ENCODE measurements at regions not wholly inside any gene's neighbourhood (a gene's known extent, or its start where the extent isn't known, plus 50 kb on each side); places are given as distances from the start of the nearest gene placed in this dataset.

GRCh38 chr9:79461712-79462111, 110.1 kb upstream of the TLE4 start:
- DNase-seq (ENCODE audit: extremely low spot score) = no peak
- ChIA-PET POLR2A (no interaction called here), CTCF (no interaction called here)
- TF ChIP-seq SUZ12 (IDR thresholded peaks at IDR 0.05) = no peak
- TF ChIP-seq ARNT (IDR thresholded peaks at IDR 0.05) = no peak
- TF ChIP-seq L3MBTL2 (conservative IDR thresholded peaks at IDR 0.05) = no peak
- no peak for TF ChIP-seq TARDBP (IDR thresholded peaks at IDR 0.05)
- no peak for TF ChIP-seq FOXA1 (IDR thresholded peaks at IDR 0.05)
- TF ChIP-seq CTBP1 (IDR thresholded peaks at IDR 0.05; ENCODE audit: borderline replicate concordance) = no peak
- TF ChIP-seq ELF4 (IDR thresholded peaks at IDR 0.05) = no peak
- no peak for TF ChIP-seq ZNF384 (IDR thresholded peaks at IDR 0.05)
- no peak for TF ChIP-seq FOXK2 (IDR thresholded peaks at IDR 0.05)
- TF ChIP-seq SP1 (IDR thresholded peaks at IDR 0.05) = no peak
- no peak for TF ChIP-seq HDGF (IDR thresholded peaks at IDR 0.05; ENCODE audit: borderline replicate concordance)
- no peak for TF ChIP-seq FOXM1 (IDR thresholded peaks at IDR 0.05; ENCODE audit: borderline replicate concordance)
- TF ChIP-seq PKNOX1 (IDR thresholded peaks at IDR 0.05) = no peak
- no peak for TF ChIP-seq BHLHE40 (IDR thresholded peaks at IDR 0.05; ENCODE audit: borderline replicate concordance)
- TF ChIP-seq NFRKB (IDR thresholded peaks at IDR 0.05) = no peak
- TF ChIP-seq LEF1 (IDR thresholded peaks at IDR 0.05; ENCODE audit: borderline replicate concordance) = no peak

GRCh38 chr9:79465156-79465555, 106.6 kb upstream of the TLE4 start:
- CTCF ChIA-PET = interaction anchor here (1.0 to 1.2 kb wide), 2 partner anchors 14 to 26 kb away, joined by 4 to 6 read pairs; no protein-coding TSS in a partner anchor
- no peak for DNase-seq (ENCODE audit: extremely low spot score)
- TF ChIP-seq ZNF384 (IDR thresholded peaks at IDR 0.05) = no peak
- no peak for TF ChIP-seq CTBP1 (IDR thresholded peaks at IDR 0.05; ENCODE audit: borderline replicate concordance)
- no peak for TF ChIP-seq ARNT (IDR thresholded peaks at IDR 0.05)
- TF ChIP-seq ELF4 (IDR thresholded peaks at IDR 0.05) = no peak
- TF ChIP-seq SP1 (IDR thresholded peaks at IDR 0.05) = no peak
- no peak for TF ChIP-seq FOXK2 (IDR thresholded peaks at IDR 0.05)
- no peak for TF ChIP-seq L3MBTL2 (conservative IDR thresholded peaks at IDR 0.05)
- no peak for TF ChIP-seq PKNOX1 (IDR thresholded peaks at IDR 0.05)
- TF ChIP-seq NFRKB (IDR thresholded peaks at IDR 0.05) = no peak
- TF ChIP-seq LEF1 (IDR thresholded peaks at IDR 0.05; ENCODE audit: borderline replicate concordance) = no peak
- POLR2A ChIA-PET = no interaction called here

- no peak for DNase-seq (ENCODE audit: extremely low spot score)
- ChIA-PET CTCF (interaction anchor here (0.9 kb wide), 1 partner anchor 14 kb away, joined by 3 read pairs; no protein-coding TSS in a partner anchor), POLR2A (no interaction called here)
- TF ChIP-seq ZNF384 (IDR thresholded peaks at IDR 0.05) = no peak
- no peak for TF ChIP-seq SUZ12 (IDR thresholded peaks at IDR 0.05)
- no peak for TF ChIP-seq FOXK2 (IDR thresholded peaks at IDR 0.05)
- no peak for TF ChIP-seq TARDBP (IDR thresholded peaks at IDR 0.05)
- no peak for TF ChIP-seq BHLHE40 (IDR thresholded peaks at IDR 0.05; ENCODE audit: borderline replicate concordance)
- no peak for TF ChIP-seq CTBP1 (IDR thresholded peaks at IDR 0.05; ENCODE audit: borderline replicate concordance)
- no peak for TF ChIP-seq FOXM1 (IDR thresholded peaks at IDR 0.05; ENCODE audit: borderline replicate concordance)
- TF ChIP-seq FOXA1 (IDR thresholded peaks at IDR 0.05) = no peak
- TF ChIP-seq NFRKB (IDR thresholded peaks at IDR 0.05) = no peak
- TF ChIP-seq ELF4 (IDR thresholded peaks at IDR 0.05) = no peak
- TF ChIP-seq PKNOX1 (IDR thresholded peaks at IDR 0.05) = no peak
- TF ChIP-seq ARNT (IDR thresholded peaks at IDR 0.05) = no peak
- no peak for TF ChIP-seq HDGF (IDR thresholded peaks at IDR 0.05; ENCODE audit: borderline replicate concordance)
- no peak for TF ChIP-seq SP1 (IDR thresholded peaks at IDR 0.05)
- no peak for TF ChIP-seq L3MBTL2 (conservative IDR thresholded peaks at IDR 0.05)
- no peak for TF ChIP-seq LEF1 (IDR thresholded peaks at IDR 0.05; ENCODE audit: borderline replicate concordance)
These were observed 102.6 kb upstream of the TLE4 start for GRCh38 chr9:79469164-79469563.

GRCh38 chr9:79470954-79471353, 100.8 kb upstream of the TLE4 start:
- no peak for TF ChIP-seq PKNOX1 (IDR thresholded peaks at IDR 0.05)
- TF ChIP-seq FOXK2 (IDR thresholded peaks at IDR 0.05) = no peak
- TF ChIP-seq CTBP1 (IDR thresholded peaks at IDR 0.05; ENCODE audit: borderline replicate concordance) = no peak
- no peak for TF ChIP-seq BHLHE40 (IDR thresholded peaks at IDR 0.05; ENCODE audit: borderline replicate concordance)
- TF ChIP-seq LEF1 (IDR thresholded peaks at IDR 0.05; ENCODE audit: borderline replicate concordance) = no peak
- TF ChIP-seq ZNF384 (IDR thresholded peaks at IDR 0.05) = no peak
- no peak for TF ChIP-seq ARNT (IDR thresholded peaks at IDR 0.05)
- no peak for TF ChIP-seq TARDBP (IDR thresholded peaks at IDR 0.05)
- no peak for TF ChIP-seq ELF4 (IDR thresholded peaks at IDR 0.05)
- no peak for TF ChIP-seq SUZ12 (IDR thresholded peaks at IDR 0.05)
- no peak for TF ChIP-seq FOXA1 (IDR thresholded peaks at IDR 0.05)
- TF ChIP-seq SP1 (IDR thresholded peaks at IDR 0.05) = no peak
- TF ChIP-seq FOXM1 (IDR thresholded peaks at IDR 0.05; ENCODE audit: borderline replicate concordance) = no peak
- no peak for TF ChIP-seq HDGF (IDR thresholded peaks at IDR 0.05; ENCODE audit: borderline replicate concordance)
- POLR2A ChIA-PET = interaction anchor here (2.1 kb wide), 1 partner anchor 100 kb away, joined by 8 read pairs; the partner anchor contains the start of gene TLE4
- no peak for DNase-seq (ENCODE audit: extremely low spot score)
- CTCF ChIA-PET = no interaction called here
